HEK293 (cell line): ENCODE measurements at regions not wholly inside any gene's neighbourhood (a gene's known extent, or its start where the extent isn't known, plus 50 kb on each side); places are given as distances from the start of the nearest gene placed in this dataset.

Experiments
- MYNN ChIP-seq: fragments of 450-650 bp; formaldehyde crosslinking; IDR thresholded peaks from 2 replicates; pipeline ENCODE4 v1.5.1; 2016; ENCODE audit warnings: missing biosample characterization, missing genetic modification characterization, borderline replicate concordance
- SETDB1 ChIP-seq: IDR thresholded peaks from one replicate; pipeline ENCODE4 v1.6.1; 2017; ENCODE audit warnings: mild to moderate bottlenecking, low read length, moderate library complexity, mixed read lengths; ENCODE audit not compliant: insufficient read length
- TCF7L2 ChIP-seq: IDR thresholded peaks from 2 replicates; pipeline ENCODE4 v1.6.1; 2011; ENCODE audit warnings: low read depth, mild to moderate bottlenecking, inconsistent platforms, low read length, moderate library complexity, borderline replicate concordance
- YY1 ChIP-seq: fragments of 450-650 bp; formaldehyde crosslinking; IDR thresholded peaks from 2 replicates; pipeline ENCODE4 v1.5.1; 2018; ENCODE audit warnings: missing biosample characterization, missing genetic modification characterization
- ZBTB7A ChIP-seq: fragments of 450-650 bp; formaldehyde crosslinking; IDR thresholded peaks from 2 replicates; pipeline ENCODE4 v1.5.1; 2016; ENCODE audit warnings: low read depth, missing biosample characterization, missing genetic modification characterization
- ZNF274 ChIP-seq, 2 experiments: fragments of 200-500 bp in 1 of 2; fragments of 450-650 bp in 1 of 2; sonication (Bioruptor generic) in 1 of 2; formaldehyde crosslinking in 1 of 2; IDR thresholded peaks; 2 replicates each; pipeline versions ENCODE4 v1.5.1 to v1.6.1; 2014 to 2016; ENCODE audit warnings: borderline replicate concordance in 1 of 2, inconsistent platforms in 1 of 2, low read length in 1 of 2, missing biosample characterization in 1 of 2, missing genetic modification characterization in 1 of 2
- ZNF292 ChIP-seq: fragments of 450-650 bp; formaldehyde crosslinking; IDR thresholded peaks from 2 replicates; pipeline ENCODE4 v1.5.1; 2016; ENCODE audit warnings: low read depth, missing biosample characterization, missing genetic modification characterization, borderline replicate concordance
- ZNF510 ChIP-seq: fragments of 450-650 bp; formaldehyde crosslinking; IDR thresholded peaks from 2 replicates; pipeline ENCODE4 v1.5.1; 2018; ENCODE audit warnings: mild to moderate bottlenecking, missing genetic modification characterization, missing biosample characterization; ENCODE audit not compliant: insufficient replicate concordance
- ZNF549 ChIP-seq: fragments of 450-650 bp; IDR thresholded peaks from 2 replicates; pipeline ENCODE4 v1.5.1; 2018; ENCODE audit warnings: missing biosample characterization, missing genetic modification characterization, mild to moderate bottlenecking, inconsistent platforms, moderate library complexity
- TF ChIP-seq, protein P1 (sequence below): fragments of 450-650 bp; formaldehyde crosslinking; IDR thresholded peaks from 2 replicates; pipeline ENCODE4 v1.5.1; 2016; ENCODE audit warnings: missing biosample characterization, missing genetic modification characterization
- TF ChIP-seq, protein P2 (sequence below): fragments of 450-650 bp; formaldehyde crosslinking; IDR thresholded peaks from 2 replicates; pipeline ENCODE4 v1.5.1; 2016; ENCODE audit warnings: missing biosample characterization, missing genetic modification characterization, borderline replicate concordance
- TF ChIP-seq, protein P3 (sequence below): fragments of 450-650 bp; formaldehyde crosslinking; IDR thresholded peaks from 2 replicates; pipeline ENCODE4 v1.5.1; 2016; ENCODE audit warnings: missing biosample characterization, missing genetic modification characterization
- TF ChIP-seq, protein P4 (sequence below): fragments of 450-650 bp; formaldehyde crosslinking; IDR thresholded peaks from 2 replicates; pipeline ENCODE4 v1.5.1; 2017; ENCODE audit warnings: missing biosample characterization, missing genetic modification characterization
- TF ChIP-seq, protein P5 (sequence below): fragments of 450-650 bp; formaldehyde crosslinking; IDR thresholded peaks from 2 replicates; pipeline ENCODE4 v1.5.1; 2016; ENCODE audit warnings: missing biosample characterization, missing genetic modification characterization

DNA sequence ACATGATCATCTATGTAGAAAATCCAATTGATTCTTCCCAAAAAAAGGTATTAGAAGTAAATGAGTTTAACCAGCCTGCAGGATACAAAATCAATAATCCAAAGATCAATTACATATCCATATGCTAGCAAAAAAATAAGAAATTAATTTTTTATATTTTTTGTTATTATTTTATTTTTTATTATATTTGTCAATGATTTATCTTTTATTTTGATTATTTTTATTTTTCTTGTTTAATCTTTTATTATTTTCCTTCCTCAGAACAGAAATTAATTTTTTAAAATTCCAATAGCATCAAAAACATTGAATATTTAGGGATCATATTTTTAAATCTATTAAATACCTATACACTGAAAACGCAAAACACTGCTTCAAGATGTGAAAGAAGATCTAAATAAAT is 331.2 kb downstream of the PLPP3 start:
- TF ChIP-seq ZNF549 (tag by site-specific recombination) (no peak), SETDB1 (no peak), YY1 (tag by site-specific recombination) (no peak), TCF7L2 (no peak), ZBTB7A (tag by site-specific recombination) (no peak), MYNN (tag by site-specific recombination) (no peak), ZNF274 (IDR thresholded peaks at IDR 0.05; ENCODE audit: low read length) (no peak), ZNF274 (tag by site-specific recombination; IDR thresholded peaks at IDR 0.05; ENCODE audit: borderline replicate concordance) (no peak), ZNF510 (no peak), ZNF292 (tag by site-specific recombination) (no peak)
- TF ChIP-seq, protein P1, sequence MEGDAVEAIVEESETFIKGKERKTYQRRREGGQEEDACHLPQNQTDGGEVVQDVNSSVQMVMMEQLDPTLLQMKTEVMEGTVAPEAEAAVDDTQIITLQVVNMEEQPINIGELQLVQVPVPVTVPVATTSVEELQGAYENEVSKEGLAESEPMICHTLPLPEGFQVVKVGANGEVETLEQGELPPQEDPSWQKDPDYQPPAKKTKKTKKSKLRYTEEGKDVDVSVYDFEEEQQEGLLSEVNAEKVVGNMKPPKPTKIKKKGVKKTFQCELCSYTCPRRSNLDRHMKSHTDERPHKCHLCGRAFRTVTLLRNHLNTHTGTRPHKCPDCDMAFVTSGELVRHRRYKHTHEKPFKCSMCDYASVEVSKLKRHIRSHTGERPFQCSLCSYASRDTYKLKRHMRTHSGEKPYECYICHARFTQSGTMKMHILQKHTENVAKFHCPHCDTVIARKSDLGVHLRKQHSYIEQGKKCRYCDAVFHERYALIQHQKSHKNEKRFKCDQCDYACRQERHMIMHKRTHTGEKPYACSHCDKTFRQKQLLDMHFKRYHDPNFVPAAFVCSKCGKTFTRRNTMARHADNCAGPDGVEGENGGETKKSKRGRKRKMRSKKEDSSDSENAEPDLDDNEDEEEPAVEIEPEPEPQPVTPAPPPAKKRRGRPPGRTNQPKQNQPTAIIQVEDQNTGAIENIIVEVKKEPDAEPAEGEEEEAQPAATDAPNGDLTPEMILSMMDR (tag by site-specific recombination), result no peak
- TF ChIP-seq, protein P2, sequence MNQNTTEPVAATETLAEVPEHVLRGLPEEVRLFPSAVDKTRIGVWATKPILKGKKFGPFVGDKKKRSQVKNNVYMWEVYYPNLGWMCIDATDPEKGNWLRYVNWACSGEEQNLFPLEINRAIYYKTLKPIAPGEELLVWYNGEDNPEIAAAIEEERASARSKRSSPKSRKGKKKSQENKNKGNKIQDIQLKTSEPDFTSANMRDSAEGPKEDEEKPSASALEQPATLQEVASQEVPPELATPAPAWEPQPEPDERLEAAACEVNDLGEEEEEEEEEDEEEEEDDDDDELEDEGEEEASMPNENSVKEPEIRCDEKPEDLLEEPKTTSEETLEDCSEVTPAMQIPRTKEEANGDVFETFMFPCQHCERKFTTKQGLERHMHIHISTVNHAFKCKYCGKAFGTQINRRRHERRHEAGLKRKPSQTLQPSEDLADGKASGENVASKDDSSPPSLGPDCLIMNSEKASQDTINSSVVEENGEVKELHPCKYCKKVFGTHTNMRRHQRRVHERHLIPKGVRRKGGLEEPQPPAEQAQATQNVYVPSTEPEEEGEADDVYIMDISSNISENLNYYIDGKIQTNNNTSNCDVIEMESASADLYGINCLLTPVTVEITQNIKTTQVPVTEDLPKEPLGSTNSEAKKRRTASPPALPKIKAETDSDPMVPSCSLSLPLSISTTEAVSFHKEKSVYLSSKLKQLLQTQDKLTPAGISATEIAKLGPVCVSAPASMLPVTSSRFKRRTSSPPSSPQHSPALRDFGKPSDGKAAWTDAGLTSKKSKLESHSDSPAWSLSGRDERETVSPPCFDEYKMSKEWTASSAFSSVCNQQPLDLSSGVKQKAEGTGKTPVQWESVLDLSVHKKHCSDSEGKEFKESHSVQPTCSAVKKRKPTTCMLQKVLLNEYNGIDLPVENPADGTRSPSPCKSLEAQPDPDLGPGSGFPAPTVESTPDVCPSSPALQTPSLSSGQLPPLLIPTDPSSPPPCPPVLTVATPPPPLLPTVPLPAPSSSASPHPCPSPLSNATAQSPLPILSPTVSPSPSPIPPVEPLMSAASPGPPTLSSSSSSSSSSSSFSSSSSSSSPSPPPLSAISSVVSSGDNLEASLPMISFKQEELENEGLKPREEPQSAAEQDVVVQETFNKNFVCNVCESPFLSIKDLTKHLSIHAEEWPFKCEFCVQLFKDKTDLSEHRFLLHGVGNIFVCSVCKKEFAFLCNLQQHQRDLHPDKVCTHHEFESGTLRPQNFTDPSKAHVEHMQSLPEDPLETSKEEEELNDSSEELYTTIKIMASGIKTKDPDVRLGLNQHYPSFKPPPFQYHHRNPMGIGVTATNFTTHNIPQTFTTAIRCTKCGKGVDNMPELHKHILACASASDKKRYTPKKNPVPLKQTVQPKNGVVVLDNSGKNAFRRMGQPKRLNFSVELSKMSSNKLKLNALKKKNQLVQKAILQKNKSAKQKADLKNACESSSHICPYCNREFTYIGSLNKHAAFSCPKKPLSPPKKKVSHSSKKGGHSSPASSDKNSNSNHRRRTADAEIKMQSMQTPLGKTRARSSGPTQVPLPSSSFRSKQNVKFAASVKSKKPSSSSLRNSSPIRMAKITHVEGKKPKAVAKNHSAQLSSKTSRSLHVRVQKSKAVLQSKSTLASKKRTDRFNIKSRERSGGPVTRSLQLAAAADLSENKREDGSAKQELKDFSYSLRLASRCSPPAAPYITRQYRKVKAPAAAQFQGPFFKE, result no peak
- TF ChIP-seq, protein P3, sequence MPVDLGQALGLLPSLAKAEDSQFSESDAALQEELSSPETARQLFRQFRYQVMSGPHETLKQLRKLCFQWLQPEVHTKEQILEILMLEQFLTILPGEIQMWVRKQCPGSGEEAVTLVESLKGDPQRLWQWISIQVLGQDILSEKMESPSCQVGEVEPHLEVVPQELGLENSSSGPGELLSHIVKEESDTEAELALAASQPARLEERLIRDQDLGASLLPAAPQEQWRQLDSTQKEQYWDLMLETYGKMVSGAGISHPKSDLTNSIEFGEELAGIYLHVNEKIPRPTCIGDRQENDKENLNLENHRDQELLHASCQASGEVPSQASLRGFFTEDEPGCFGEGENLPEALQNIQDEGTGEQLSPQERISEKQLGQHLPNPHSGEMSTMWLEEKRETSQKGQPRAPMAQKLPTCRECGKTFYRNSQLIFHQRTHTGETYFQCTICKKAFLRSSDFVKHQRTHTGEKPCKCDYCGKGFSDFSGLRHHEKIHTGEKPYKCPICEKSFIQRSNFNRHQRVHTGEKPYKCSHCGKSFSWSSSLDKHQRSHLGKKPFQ (tag by site-specific recombination), result no peak
- TF ChIP-seq, protein P4, sequence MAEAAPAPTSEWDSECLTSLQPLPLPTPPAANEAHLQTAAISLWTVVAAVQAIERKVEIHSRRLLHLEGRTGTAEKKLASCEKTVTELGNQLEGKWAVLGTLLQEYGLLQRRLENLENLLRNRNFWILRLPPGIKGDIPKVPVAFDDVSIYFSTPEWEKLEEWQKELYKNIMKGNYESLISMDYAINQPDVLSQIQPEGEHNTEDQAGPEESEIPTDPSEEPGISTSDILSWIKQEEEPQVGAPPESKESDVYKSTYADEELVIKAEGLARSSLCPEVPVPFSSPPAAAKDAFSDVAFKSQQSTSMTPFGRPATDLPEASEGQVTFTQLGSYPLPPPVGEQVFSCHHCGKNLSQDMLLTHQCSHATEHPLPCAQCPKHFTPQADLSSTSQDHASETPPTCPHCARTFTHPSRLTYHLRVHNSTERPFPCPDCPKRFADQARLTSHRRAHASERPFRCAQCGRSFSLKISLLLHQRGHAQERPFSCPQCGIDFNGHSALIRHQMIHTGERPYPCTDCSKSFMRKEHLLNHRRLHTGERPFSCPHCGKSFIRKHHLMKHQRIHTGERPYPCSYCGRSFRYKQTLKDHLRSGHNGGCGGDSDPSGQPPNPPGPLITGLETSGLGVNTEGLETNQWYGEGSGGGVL, result no peak
- TF ChIP-seq, protein P5, sequence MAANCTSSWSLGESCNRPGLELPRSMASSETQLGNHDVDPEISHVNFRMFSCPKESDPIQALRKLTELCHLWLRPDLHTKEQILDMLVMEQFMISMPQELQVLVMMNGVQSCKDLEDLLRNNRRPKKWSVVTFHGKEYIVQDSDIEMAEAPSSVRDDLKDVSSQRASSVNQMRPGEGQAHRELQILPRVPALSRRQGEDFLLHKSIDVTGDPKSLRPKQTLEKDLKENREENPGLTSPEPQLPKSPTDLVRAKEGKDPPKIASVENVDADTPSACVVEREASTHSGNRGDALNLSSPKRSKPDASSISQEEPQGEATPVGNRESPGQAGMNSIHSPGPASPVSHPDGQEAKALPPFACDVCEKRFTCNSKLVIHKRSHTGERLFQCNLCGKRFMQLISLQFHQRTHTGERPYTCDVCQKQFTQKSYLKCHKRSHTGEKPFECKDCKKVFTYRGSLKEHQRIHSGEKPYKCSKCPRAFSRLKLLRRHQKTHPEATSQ, result no peak
